RPMI7951 (cell line): ENCODE measurements at regions not wholly inside any gene's neighbourhood (a gene's known extent, or its start where the extent isn't known, plus 50 kb on each side); places are given as distances from the start of the nearest gene placed in this dataset.

Experiments
- DNase-seq: peaks from one replicate; pipeline ENCODE4 v3.0.0-alpha.2; 2012; ENCODE audit warnings: low read depth

DNA sequence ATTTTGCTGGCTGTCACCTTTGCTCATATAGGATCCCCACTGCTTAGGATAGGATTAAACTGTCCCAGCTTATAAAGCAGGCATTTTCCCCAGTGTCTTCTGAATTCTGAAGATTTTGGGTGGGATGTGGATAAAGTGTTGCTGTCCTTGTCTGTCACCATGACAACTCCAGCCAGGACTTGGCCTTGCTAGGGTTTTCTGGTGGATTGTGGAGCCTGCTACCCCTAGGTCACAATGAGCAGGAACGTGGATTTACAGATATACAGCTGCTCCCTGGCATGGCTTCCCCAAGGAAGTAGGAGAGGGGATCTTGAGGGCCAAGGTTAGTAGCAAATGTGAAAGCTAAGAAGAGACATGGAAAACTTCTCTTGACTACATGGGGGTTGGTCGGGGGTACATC lies 220.7 kb downstream of the WDR11 start:
- no peak for DNase-seq

DNA sequence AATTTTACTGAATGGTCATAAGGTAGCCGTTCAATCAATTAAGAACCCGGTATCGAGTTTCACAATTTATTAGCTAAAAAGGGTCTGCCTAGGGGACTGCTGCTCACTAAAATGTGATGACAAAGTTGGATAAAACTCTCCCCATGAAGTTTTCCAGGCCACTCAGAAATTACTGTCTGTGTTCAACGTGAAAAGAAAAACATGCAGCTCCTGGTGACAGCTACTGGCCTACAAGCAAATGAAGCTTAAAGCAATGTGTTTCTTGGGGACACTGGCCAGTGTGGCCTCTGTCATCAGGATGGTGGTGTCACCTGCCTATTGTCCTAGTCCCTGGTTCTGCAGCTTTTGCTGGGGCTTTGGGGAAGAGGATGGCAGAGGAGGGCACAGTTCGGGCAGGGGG lies 222.6 kb downstream of the WDR11 start:
- no peak for DNase-seq

DNA sequence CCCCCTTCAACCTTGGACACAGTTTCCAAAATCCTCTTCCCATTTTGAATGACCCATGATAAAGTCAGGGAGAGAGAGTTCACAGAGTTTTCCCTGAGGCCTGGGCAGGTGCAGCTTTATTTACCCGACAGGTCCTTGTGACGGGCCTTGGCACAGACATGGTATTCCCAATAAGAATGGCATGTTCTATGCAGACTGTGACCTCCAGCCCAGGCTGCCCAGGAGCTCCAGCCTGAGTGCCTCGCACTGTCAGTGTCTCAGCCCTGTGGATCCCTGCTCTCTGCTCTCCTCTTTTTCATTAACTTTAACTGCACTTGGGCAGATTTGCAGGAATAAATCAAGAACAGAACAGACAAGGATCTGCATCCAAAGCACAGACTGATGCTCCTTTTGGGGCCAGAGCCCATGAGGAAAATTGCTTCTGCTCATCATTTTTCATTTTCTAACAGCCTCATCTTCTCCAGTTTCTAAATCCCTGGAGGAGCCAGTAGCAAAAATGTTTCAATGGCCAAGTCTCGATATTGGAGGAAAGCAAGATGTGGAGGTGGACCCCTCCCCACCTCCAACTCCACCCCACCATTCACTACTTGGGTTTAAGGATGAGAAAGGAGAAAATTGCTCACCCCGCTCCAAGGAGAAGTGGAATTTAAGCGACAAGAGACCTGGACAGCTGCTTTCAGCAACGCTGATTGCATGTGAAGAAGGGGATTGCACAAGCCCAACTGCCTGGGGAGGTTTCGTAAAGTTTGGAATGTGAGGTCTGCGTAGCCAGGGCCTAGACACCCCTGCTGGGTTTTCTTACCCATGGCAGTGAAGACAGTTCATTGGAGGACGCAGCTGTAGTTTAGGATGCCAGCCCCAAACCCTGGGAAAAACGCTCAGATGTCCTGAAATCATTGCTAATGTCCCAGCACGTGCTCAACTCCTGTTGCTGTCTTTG lies 225.9 kb downstream of the WDR11 start:
- peak; percentile 90 for DNase-seq

DNA sequence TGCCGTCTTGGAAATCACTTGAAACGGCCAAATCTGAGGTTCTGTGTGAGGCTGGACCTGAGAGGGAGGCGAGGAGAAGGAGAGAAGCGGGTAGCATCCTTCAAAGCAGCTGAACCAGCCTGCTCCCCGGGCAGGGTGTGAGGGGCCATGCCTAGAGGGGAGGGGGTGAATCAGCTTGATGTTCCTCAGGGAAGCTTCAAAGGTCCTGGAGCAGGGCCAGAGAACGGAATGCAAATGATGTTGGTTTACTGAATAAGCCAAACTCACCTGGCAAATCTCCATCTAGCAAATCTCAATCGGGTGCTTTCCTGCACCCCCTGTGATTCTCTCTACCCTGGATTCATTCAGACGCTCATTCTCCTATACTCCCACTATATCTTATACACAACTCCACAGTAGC lies 226.9 kb downstream of the WDR11 start:
- no peak for DNase-seq

DNA sequence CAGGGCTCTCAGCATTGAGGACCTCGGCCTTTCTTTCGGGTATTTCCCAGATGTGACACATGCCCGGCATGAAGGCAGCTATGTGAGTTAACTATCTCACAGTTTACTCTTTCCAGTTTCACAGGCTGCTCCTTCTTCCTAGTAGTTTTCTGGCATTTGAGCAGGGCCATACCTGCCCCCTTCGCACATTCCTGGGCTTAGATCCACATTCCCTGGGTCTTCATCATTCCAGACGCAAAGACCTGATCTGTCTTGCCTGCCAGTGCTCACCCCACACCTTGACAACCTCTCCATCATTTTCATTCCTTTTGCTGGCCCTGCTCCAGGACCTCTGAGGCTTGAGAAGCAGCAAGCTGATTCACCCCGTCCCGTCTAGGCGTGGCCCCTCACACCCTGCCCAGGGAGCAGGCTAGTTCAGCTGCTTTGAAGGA lies 227.5 kb downstream of the WDR11 start:
- DNase-seq, result peak; percentile 66

GRCh38 chr10:121079226-121079625 lies 228.1 kb downstream of the WDR11 start:
- no peak for DNase-seq

- peak; percentile 59 for DNase-seq
Observed at GRCh38 chr10:121080281-121080891, 229.2 kb downstream of the WDR11 start.

DNA sequence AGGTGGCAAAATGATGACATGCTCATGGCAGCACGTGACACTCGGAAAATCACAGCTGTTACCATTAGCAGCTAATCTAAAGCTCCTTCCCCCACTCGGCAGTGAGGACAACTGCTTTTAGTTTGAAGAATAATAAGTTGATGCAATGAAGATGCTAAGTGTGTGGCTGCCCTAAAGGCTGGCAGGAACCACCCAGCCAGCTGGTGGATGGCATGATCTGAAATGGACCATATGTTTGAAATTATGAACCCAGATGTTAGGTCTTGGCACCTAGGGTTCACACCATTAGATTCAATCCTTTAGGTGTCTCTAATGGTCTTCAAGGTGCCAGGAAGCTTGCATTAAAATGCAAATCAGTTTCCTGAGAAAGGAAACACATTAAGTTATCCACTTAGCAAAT lies 230.1 kb downstream of the WDR11 start:
- no peak for DNase-seq

DNA sequence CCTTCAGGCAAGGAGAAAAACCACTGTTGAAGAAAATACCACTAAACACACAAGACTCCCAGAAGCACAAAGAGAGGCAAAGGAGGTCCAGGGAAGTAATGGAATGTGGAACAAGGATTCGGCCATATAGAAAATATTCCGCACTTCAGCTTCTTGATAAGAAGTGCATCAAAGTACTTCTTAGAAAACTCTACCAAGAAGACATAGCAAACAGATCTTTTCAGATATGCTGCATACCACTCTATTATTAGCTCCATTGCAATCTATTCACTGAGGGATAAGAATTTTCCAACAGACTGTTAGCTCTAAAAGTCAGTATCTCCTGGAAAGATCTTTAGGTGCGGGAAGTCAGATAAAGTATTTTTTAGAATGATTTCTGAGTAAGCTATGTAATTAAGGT lies 231.8 kb downstream of the WDR11 start:
- DNase-seq, result no peak

- no peak for DNase-seq
Observed at GRCh38 chr10:121084016-121084674, 233.0 kb downstream of the WDR11 start.

- DNase-seq, result no peak
Observed at GRCh38 chr10:121084675-121085070, 233.5 kb downstream of the WDR11 start.

GRCh38 chr10:121085367-121085766 lies 234.2 kb downstream of the WDR11 start:
- DNase-seq, result no peak

DNA sequence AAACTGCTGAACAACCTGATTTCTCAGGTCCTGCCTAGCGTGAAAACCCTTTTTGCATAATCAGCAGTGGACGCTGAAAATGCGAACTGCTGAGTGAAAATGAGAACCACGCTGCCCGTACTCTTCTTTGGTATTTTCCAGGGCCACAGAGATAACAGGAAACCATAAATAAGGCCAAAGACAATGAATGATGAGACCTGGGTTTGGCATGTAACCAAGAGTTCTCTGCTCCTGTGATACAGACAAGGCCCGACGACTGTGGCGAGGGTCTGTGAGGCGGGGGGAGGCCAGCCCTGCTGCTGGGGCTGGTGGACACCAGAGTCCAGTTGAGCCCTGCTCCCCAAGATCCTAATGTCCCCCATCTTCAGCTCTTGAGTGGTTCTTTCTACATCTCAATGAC lies 236.0 kb downstream of the WDR11 start:
- DNase-seq, result no peak

- no peak for DNase-seq
Observed at GRCh38 chr10:121087688-121088087, 236.5 kb downstream of the WDR11 start.

DNA sequence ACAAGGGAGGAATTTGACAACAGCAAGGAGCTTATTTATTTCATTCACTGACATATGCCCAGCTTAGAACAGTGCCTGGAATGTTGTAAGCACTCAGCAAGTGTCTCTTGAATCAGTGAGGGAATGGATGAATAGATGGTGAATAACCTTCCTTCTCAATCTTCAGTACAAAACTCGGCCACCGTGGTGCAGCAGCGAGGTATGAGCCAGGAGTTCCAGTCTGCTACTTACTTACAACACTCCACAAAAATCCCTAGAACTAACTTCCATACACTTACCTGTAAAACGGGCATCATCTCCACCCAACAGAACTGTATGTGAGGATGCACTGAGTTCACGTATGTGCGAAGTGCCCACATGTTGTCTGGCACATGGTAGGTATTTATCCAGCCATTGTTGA lies 237.4 kb downstream of the WDR11 start:
- peak; percentile 27 for DNase-seq

GRCh38 chr10:121089434-121089833 lies 238.3 kb downstream of the WDR11 start:
- DNase-seq, result no peak

GRCh38 chr10:121091961-121092719 lies 241.0 kb downstream of the WDR11 start:
- DNase-seq, result peak; percentile 90

DNA sequence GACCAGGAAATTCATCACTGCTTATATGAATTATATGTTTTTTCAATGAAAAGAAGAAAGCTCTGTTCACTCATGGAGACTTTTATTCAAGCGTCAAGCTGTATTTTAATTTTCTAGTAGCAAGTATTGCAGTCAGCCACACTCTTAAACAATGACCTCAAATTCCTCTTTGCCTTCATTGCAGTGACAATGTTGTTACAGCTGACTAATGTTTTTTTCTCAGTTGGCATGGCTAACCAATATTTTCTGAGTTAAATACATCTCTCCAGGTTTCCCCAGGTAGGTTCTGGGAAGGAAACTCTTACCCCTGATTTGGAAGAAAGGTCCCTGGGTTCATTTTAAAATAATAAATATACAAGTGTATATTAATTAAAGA lies 241.5 kb downstream of the WDR11 start:
- no peak for DNase-seq

GRCh38 chr10:121096617-121097431 lies 245.7 kb downstream of the WDR11 start:
- DNase-seq, result peak; percentile 98

- no peak for DNase-seq
Observed at GRCh38 chr10:121098211-121098610, 247.0 kb downstream of the WDR11 start.

DNA sequence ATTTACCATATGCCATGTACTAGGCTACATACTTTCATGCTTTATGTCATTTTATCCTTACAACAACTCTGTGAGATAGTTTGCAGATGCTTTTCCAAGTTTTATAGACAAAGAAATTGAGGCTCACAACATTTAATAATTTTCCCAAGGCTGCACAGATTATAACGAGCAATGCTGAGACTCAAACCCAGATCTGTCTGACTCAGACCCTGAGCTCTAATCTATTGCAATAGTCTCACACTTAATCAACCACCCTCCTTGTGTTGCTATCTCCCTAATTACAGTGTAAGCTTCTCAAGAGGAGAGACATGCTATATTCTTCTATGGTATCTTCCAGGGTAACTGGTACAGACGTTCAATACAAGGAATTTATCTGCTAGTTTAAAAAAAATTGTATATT lies 247.6 kb downstream of the WDR11 start:
- DNase-seq, result no peak
